ENCODE measurements at regions not wholly inside any gene's neighbourhood (a gene's known extent, or its start where the extent isn't known, plus 50 kb on each side); places are given as distances from the start of the nearest gene placed in this dataset.
"Not testable (repeated sequence)": the region's sequence is repeated elsewhere in the genome, so short reads cannot be mapped to it uniquely, and the experiment has no call there.

- H3K27ac ChIP-seq, result no peak overlapping the region
- H3K4me3 ChIP-seq, result no peak overlapping the region
- H3K27me3 ChIP-seq (replicated peaks in 1 of 7), result peaks cover 0 to 12% (median 0%) of the 10 kb centered on the region in 7 donors
- H3K4me1 ChIP-seq, result no peaks in the 10 kb centered on the region
- no peaks in the 10 kb centered on the region for H3K9me3 ChIP-seq
- no peaks in the 10 kb centered on the region for H3K36me3 ChIP-seq
- TF ChIP-seq POLR2A (IDR thresholded peaks at IDR 0.05) (no peak), POLR2AphosphoS5 (IDR thresholded peaks at IDR 0.05) (no peak)
- TF ChIP-seq, protein P1, sequence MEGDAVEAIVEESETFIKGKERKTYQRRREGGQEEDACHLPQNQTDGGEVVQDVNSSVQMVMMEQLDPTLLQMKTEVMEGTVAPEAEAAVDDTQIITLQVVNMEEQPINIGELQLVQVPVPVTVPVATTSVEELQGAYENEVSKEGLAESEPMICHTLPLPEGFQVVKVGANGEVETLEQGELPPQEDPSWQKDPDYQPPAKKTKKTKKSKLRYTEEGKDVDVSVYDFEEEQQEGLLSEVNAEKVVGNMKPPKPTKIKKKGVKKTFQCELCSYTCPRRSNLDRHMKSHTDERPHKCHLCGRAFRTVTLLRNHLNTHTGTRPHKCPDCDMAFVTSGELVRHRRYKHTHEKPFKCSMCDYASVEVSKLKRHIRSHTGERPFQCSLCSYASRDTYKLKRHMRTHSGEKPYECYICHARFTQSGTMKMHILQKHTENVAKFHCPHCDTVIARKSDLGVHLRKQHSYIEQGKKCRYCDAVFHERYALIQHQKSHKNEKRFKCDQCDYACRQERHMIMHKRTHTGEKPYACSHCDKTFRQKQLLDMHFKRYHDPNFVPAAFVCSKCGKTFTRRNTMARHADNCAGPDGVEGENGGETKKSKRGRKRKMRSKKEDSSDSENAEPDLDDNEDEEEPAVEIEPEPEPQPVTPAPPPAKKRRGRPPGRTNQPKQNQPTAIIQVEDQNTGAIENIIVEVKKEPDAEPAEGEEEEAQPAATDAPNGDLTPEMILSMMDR (IDR thresholded peaks at IDR 0.05 in 8 of 11, conservative IDR thresholded peaks at IDR 0.05 in 3 of 11), result no peak
- no peak for DNase-seq
- intact Hi-C loops (cut with DNase I; ENCODE audit: low total_unique reads), result no loop called here
Measured at GRCh38 chr18:11482271-11482670, 127.1 kb upstream of the SLC35G4 start.

- DNase-seq, result no peak
Measured at GRCh38 chr18:11480692-11481091, 128.7 kb upstream of the SLC35G4 start.

GRCh38 chr18:11479031-11479430 lies 130.4 kb upstream of the SLC35G4 start:
- H3K4me3 ChIP-seq; H3K36me3 ChIP-seq; DNase-seq; H3K27ac ChIP-seq; H3K4me1 ChIP-seq; intact Hi-C loops (cut with DNase I; ENCODE audit: low total_unique reads); H3K9me3 ChIP-seq: not testable (repeated sequence)
- peaks cover 0 to 12% (median 0%) of the 10 kb centered on the region in 7 donors for H3K27me3 ChIP-seq (replicated peaks in 1 of 7)
- WGBS, 5 donors, result 71 to 88% (median 77%) methylated on average over 4 to 7 of the region's 7 CpGs

More at GRCh38 chr18:11480692-11481091, 128.7 kb upstream of the SLC35G4 start:
- Histone ChIP-seq H3K27ac (no peak overlapping the region), H3K4me1 (no peaks in the 10 kb centered on the region), H3K36me3 (no peaks in the 10 kb centered on the region), H3K27me3 (replicated peaks in 1 of 7) (peaks cover 0 to 12% (median 0%) of the 10 kb centered on the region in 7 donors), H3K4me3 (no peak overlapping the region), H3K9me3 (no peaks in the 10 kb centered on the region)
- WGBS, 5 donors, result 87 to 95% (median 89%) methylated on average over 1 of the region's 1 CpG
- intact Hi-C loops (cut with DNase I; ENCODE audit: low total_unique reads), result no loop called here
- no peak for TF ChIP-seq POLR2AphosphoS5 (IDR thresholded peaks at IDR 0.05)
- TF ChIP-seq, protein P1 (IDR thresholded peaks at IDR 0.05 in 8 of 11, conservative IDR thresholded peaks at IDR 0.05 in 3 of 11), result no peak
- TF ChIP-seq POLR2A (IDR thresholded peaks at IDR 0.05), result no peak

GRCh38 chr18:11470941-11471340 lies 138.5 kb upstream of the SLC35G4 start:
- no peaks in the 10 kb centered on the region for H3K27me3 ChIP-seq (replicated peaks in 1 of 7)
- peaks cover 0 to 8% (median 0%) of the 10 kb centered on the region in 8 donors for H3K9me3 ChIP-seq
- DNase-seq, result no peak
- H3K4me1 ChIP-seq, result no peaks in the 10 kb centered on the region
- no peak for TF ChIP-seq POLR2AphosphoS5 (IDR thresholded peaks at IDR 0.05)
- TF ChIP-seq POLR2A (IDR thresholded peaks at IDR 0.05), result no peak
- TF ChIP-seq, protein P1 (IDR thresholded peaks at IDR 0.05 in 8 of 11, conservative IDR thresholded peaks at IDR 0.05 in 3 of 11), result no peak
- no peak overlapping the region for H3K4me3 ChIP-seq
- H3K36me3 ChIP-seq, result no peaks in the 10 kb centered on the region
- WGBS, 5 donors, result 67 to 85% (median 74%) methylated on average over 7 of the region's 7 CpGs
- H3K27ac ChIP-seq, result no peak overlapping the region
- intact Hi-C loops (cut with DNase I; ENCODE audit: low total_unique reads), result no loop called here

GRCh38 chr18:11468617-11469016 lies 140.8 kb upstream of the SLC35G4 start:
- H3K27ac ChIP-seq, result no peak overlapping the region
- no peak overlapping the region for H3K4me3 ChIP-seq
- H3K27me3 ChIP-seq (replicated peaks in 1 of 7), result peaks cover 0 to 5% (median 0%) of the 10 kb centered on the region in 7 donors
- TF ChIP-seq, protein P1 (IDR thresholded peaks at IDR 0.05 in 8 of 11, conservative IDR thresholded peaks at IDR 0.05 in 3 of 11), result no peak
- TF ChIP-seq POLR2A (IDR thresholded peaks at IDR 0.05) (no peak), POLR2AphosphoS5 (IDR thresholded peaks at IDR 0.05) (no peak)
- 66 to 80% (median 75%) methylated on average over 2 of the region's 2 CpGs for WGBS, 5 donors
- DNase-seq, result no peak
- intact Hi-C loops (cut with DNase I; ENCODE audit: low total_unique reads), result no loop called here
- no peaks in the 10 kb centered on the region for H3K4me1 ChIP-seq
- H3K36me3 ChIP-seq, result no peaks in the 10 kb centered on the region
- H3K9me3 ChIP-seq, result no peaks in the 10 kb centered on the region
